GM18907 (cell line): ENCODE measurements at regions not wholly inside any gene's neighbourhood (a gene's known extent, or its start where the extent isn't known, plus 50 kb on each side); places are given as distances from the start of the nearest gene placed in this dataset.
"Not testable (repeated sequence)": the region's sequence is repeated elsewhere in the genome, so short reads cannot be mapped to it uniquely, and the experiment has no call there.

ENCODE experiments used
- ATAC-seq: cut with Tn5 transposase; IDR thresholded peaks from one replicate; pipeline ENCODE4 v1.9.1; 2021; ENCODE audit warnings: mild to moderate bottlenecking, moderate library complexity; ENCODE audit not compliant: unreplicated experiment

GRCh38 chr13:18322821-18323220 lies 858.8 kb downstream of the TUBA3C start:
- ATAC-seq = not testable (repeated sequence)

- not testable (repeated sequence) for ATAC-seq
Measured at GRCh38 chr13:18319653-18320052, 862.0 kb downstream of the TUBA3C start.

- ATAC-seq = not testable (repeated sequence)
Measured at GRCh38 chr13:18303240-18303813, 878.3 kb downstream of the TUBA3C start.

- not testable (repeated sequence) for ATAC-seq
Measured at GRCh38 chr13:18300968-18301367, 880.7 kb downstream of the TUBA3C start.

- not testable (repeated sequence) for ATAC-seq
Measured at GRCh38 chr13:18297359-18297758, 884.3 kb downstream of the TUBA3C start.

- not testable (repeated sequence) for ATAC-seq
Measured at GRCh38 chr13:18296617-18297016, 885.0 kb downstream of the TUBA3C start.

- ATAC-seq = not testable (repeated sequence)
Measured at GRCh38 chr13:18294311-18294710, 887.3 kb downstream of the TUBA3C start.

GRCh38 chr13:18286848-18287247 lies 894.8 kb downstream of the TUBA3C start:
- ATAC-seq = not testable (repeated sequence)

GRCh38 chr13:18285663-18286062 lies 896.0 kb downstream of the TUBA3C start:
- ATAC-seq = not testable (repeated sequence)

- ATAC-seq = not testable (repeated sequence)
Measured at GRCh38 chr13:18284040-18284439, 897.6 kb downstream of the TUBA3C start.

- not testable (repeated sequence) for ATAC-seq
Measured at GRCh38 chr13:18281829-18282597, 899.6 kb downstream of the TUBA3C start.

GRCh38 chr13:18280904-18281828 lies 900.5 kb downstream of the TUBA3C start:
- ATAC-seq = not testable (repeated sequence)

GRCh38 chr13:18279971-18280370 lies 901.7 kb downstream of the TUBA3C start:
- not testable (repeated sequence) for ATAC-seq

GRCh38 chr13:18277372-18277771 lies 904.3 kb downstream of the TUBA3C start:
- not testable (repeated sequence) for ATAC-seq

GRCh38 chr13:18276280-18276679 lies 905.3 kb downstream of the TUBA3C start:
- not testable (repeated sequence) for ATAC-seq

GRCh38 chr13:18273785-18274514 lies 907.7 kb downstream of the TUBA3C start:
- ATAC-seq = not testable (repeated sequence)

GRCh38 chr13:18258801-18259419 lies 922.7 kb downstream of the TUBA3C start:
- not testable (repeated sequence) for ATAC-seq

GRCh38 chr13:18257686-18258085 lies 923.9 kb downstream of the TUBA3C start:
- not testable (repeated sequence) for ATAC-seq

- ATAC-seq = not testable (repeated sequence)
Measured at GRCh38 chr13:18252848-18253247, 928.8 kb downstream of the TUBA3C start.
